ENCODE measurements at regions not wholly inside any gene's neighbourhood (a gene's known extent, or its start where the extent isn't known, plus 50 kb on each side); places are given as distances from the start of the nearest gene placed in this dataset.

DNA sequence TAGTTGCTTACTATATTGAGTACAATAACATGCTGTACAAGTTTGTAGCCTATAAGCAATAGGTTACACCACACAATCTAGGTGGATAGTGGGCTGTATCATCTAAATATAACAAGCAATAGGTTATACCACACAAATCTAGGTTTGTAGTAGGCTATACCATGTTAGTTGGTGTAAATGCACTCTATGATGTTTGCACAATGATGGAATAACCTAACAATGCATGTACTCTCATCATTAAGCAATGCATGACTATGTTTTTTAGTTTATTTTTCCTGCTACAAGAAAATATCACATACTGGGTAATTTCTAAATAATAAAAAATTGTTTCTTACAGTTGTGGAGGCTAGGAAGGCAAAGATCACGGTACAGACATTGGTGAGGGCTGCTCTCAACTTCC is 262.5 kb downstream of the SLITRK6 start:
- H3K4me3 ChIP-seq (ENCODE audit: low read length, poor library complexity, severe bottlenecking): no peak overlapping the region
- no peaks in the 10 kb centered on the region for H3K36me3 ChIP-seq (ENCODE audit: insufficient read depth, low read length)
- H3K27me3 ChIP-seq (ENCODE audit: insufficient read depth, low read length, poor library complexity, severe bottlenecking): no peaks in the 10 kb centered on the region
- H3K79me2 ChIP-seq (ENCODE audit: insufficient read depth, low read length): no peaks in the 10 kb centered on the region
- peaks cover 20% of the 10 kb centered on the region for H3K4me1 ChIP-seq (ENCODE audit: insufficient read depth, low read length, poor library complexity, severe bottlenecking)
- H3K4me2 ChIP-seq (ENCODE audit: low read depth, low read length, poor library complexity, severe bottlenecking): no peak overlapping the region
- TF ChIP-seq, protein P1, sequence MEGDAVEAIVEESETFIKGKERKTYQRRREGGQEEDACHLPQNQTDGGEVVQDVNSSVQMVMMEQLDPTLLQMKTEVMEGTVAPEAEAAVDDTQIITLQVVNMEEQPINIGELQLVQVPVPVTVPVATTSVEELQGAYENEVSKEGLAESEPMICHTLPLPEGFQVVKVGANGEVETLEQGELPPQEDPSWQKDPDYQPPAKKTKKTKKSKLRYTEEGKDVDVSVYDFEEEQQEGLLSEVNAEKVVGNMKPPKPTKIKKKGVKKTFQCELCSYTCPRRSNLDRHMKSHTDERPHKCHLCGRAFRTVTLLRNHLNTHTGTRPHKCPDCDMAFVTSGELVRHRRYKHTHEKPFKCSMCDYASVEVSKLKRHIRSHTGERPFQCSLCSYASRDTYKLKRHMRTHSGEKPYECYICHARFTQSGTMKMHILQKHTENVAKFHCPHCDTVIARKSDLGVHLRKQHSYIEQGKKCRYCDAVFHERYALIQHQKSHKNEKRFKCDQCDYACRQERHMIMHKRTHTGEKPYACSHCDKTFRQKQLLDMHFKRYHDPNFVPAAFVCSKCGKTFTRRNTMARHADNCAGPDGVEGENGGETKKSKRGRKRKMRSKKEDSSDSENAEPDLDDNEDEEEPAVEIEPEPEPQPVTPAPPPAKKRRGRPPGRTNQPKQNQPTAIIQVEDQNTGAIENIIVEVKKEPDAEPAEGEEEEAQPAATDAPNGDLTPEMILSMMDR (conservative IDR thresholded peaks at IDR 0.05; ENCODE audit: low read length): no peak
- H3K9me2 ChIP-seq (replicated peaks; ENCODE audit: low read depth, low read length): no peaks in the 10 kb centered on the region
- no peaks in the 10 kb centered on the region for H4K20me1 ChIP-seq (ENCODE audit: insufficient read depth, low read length, poor library complexity, severe bottlenecking)
- H2AFZ ChIP-seq (ENCODE audit: low read length): peak overlapping the region; percentile 31; the same call in 1 of the 2 replicates
- H3K9ac ChIP-seq (ENCODE audit: low read depth, low read length, poor library complexity, severe bottlenecking): no peak overlapping the region
- peaks cover 4% of the 10 kb centered on the region; the same call in 1 of the 2 replicates for H3K9me3 ChIP-seq (ENCODE audit: insufficient read depth, low read depth, low read length)
- no peaks in the 10 kb centered on the region; the same call in 1 of the 2 replicates for H3F3A ChIP-seq (ENCODE audit: low read depth)

GRCh38 chr13:85535316-85536084 is 263.7 kb downstream of the SLITRK6 start:
- Histone ChIP-seq H3K4me1 (ENCODE audit: insufficient read depth, low read length, poor library complexity, severe bottlenecking) (peaks cover 11% of the 10 kb centered on the region), H3F3A (ENCODE audit: low read depth) (no peaks in the 10 kb centered on the region), H3K9me3 (ENCODE audit: insufficient read depth, low read depth, low read length) (peaks cover under 1% of the 10 kb centered on the region; the same call in 1 of the 2 replicates), H2AFZ (ENCODE audit: low read length) (peak overlapping the region; percentile 31; the same call in 1 of the 2 replicates), H3K36me3 (ENCODE audit: insufficient read depth, low read length) (no peaks in the 10 kb centered on the region), H3K79me2 (ENCODE audit: insufficient read depth, low read length) (no peaks in the 10 kb centered on the region), H3K4me2 (ENCODE audit: low read depth, low read length, poor library complexity, severe bottlenecking) (no peak overlapping the region), H4K20me1 (ENCODE audit: insufficient read depth, low read length, poor library complexity, severe bottlenecking) (no peaks in the 10 kb centered on the region), H3K27me3 (ENCODE audit: insufficient read depth, low read length, poor library complexity, severe bottlenecking) (no peaks in the 10 kb centered on the region), H3K9ac (ENCODE audit: low read depth, low read length, poor library complexity, severe bottlenecking) (no peak overlapping the region), H3K4me3 (ENCODE audit: low read length, poor library complexity, severe bottlenecking) (no peak overlapping the region), H3K9me2 (replicated peaks; ENCODE audit: low read depth, low read length) (no peaks in the 10 kb centered on the region)
- TF ChIP-seq EZH2phosphoT487 (IDR thresholded peaks at IDR 0.05; ENCODE audit: borderline replicate concordance): no peak
- TF ChIP-seq, protein P1 (conservative IDR thresholded peaks at IDR 0.05; ENCODE audit: low read length): no peak

DNA sequence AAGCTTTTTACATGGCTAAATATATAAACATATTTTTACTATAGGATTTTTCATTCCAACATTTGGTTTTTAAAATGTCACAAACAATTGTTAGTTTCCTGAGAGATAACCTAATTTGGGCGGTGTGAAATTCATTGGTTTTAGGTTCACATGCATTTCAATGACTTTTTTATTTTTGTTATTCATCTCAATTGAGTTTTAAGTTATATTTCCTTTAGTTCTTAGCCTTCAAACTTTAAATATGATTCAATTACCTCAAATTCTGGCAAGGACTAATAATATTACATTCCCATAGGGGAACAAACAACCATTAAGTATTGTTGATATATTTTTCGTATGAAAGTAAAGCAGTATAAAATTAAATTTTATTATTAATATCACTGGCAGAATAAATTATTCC is 265.3 kb downstream of the SLITRK6 start:
- Histone ChIP-seq H3K79me2 (ENCODE audit: insufficient read depth, low read length) (no peaks in the 10 kb centered on the region), H3K9me3 (ENCODE audit: insufficient read depth, low read depth, low read length) (no peaks in the 10 kb centered on the region), H3K4me1 (ENCODE audit: insufficient read depth, low read length, poor library complexity, severe bottlenecking) (peaks cover 24% of the 10 kb centered on the region), H3K4me2 (ENCODE audit: low read depth, low read length, poor library complexity, severe bottlenecking) (no peak overlapping the region), H3F3A (ENCODE audit: low read depth) (no peaks in the 10 kb centered on the region), H3K27me3 (ENCODE audit: insufficient read depth, low read length, poor library complexity, severe bottlenecking) (no peaks in the 10 kb centered on the region), H3K36me3 (ENCODE audit: insufficient read depth, low read length) (no peaks in the 10 kb centered on the region), H3K4me3 (ENCODE audit: low read length, poor library complexity, severe bottlenecking) (no peak overlapping the region), H4K20me1 (ENCODE audit: insufficient read depth, low read length, poor library complexity, severe bottlenecking) (no peaks in the 10 kb centered on the region), H2AFZ (ENCODE audit: low read length) (no peak overlapping the region), H3K9ac (ENCODE audit: low read depth, low read length, poor library complexity, severe bottlenecking) (no peak overlapping the region), H3K9me2 (replicated peaks; ENCODE audit: low read depth, low read length) (no peaks in the 10 kb centered on the region)
- TF ChIP-seq, protein P1 (conservative IDR thresholded peaks at IDR 0.05; ENCODE audit: low read length): no peak
- TF ChIP-seq EZH2phosphoT487 (IDR thresholded peaks at IDR 0.05; ENCODE audit: borderline replicate concordance): no peak
